MM.1S (cell line): ENCODE measurements at regions not wholly inside any gene's neighbourhood (a gene's known extent, or its start where the extent isn't known, plus 50 kb on each side); places are given as distances from the start of the nearest gene placed in this dataset.

Source experiments
- DNase-seq: peaks from one replicate; pipeline ENCODE4 v3.0.0-alpha.2; 2015
- H2AFZ ChIP-seq: fragments of 300-600 bp; sonication (generic); 2 replicates; pipeline ENCODE4 v1.6.0; 2016; ENCODE audit warnings: antibody characterized with exemption, low read length
- H3F3A ChIP-seq: fragments of 300-600 bp; sonication (generic); 2 replicates; pipeline ENCODE4 v1.6.1; 2016; ENCODE audit warnings: mild to moderate bottlenecking, antibody characterized with exemption, low read length, moderate library complexity, mixed read lengths; ENCODE audit not compliant: insufficient read depth
- H3K27ac ChIP-seq: fragments of 300-600 bp; sonication (generic); 2 replicates; pipeline ENCODE4 v1.5.1; 2016; ENCODE audit warnings: mild to moderate bottlenecking, low read length
- H3K27me3 ChIP-seq: fragments of 300-600 bp; sonication (generic); replicated peaks from 2 replicates; pipeline ENCODE4 v1.6.0; 2016; ENCODE audit warnings: low read length; ENCODE audit not compliant: insufficient read depth
- H3K36me3 ChIP-seq: fragments of 300-600 bp; sonication (generic); replicated peaks from 2 replicates; pipeline ENCODE4 v1.6.1; 2016; ENCODE audit warnings: mild to moderate bottlenecking, low read length, mixed read lengths; ENCODE audit not compliant: insufficient read depth
- H3K4me1 ChIP-seq: fragments of 300-600 bp; sonication (generic); 2 replicates; pipeline ENCODE4 v1.6.1; 2016; ENCODE audit warnings: low read length, mixed read lengths
- H3K4me2 ChIP-seq: fragments of 300-600 bp; sonication (generic); 2 replicates; pipeline ENCODE4 v1.6.0; 2016; ENCODE audit warnings: low read depth, low read length
- H3K4me3 ChIP-seq: fragments of 300-600 bp; sonication (generic); 2 replicates; pipeline ENCODE4 v1.5.1; 2016; ENCODE audit warnings: low read length, mixed read lengths
- H3K79me2 ChIP-seq: fragments of 300-600 bp; sonication (generic); 2 replicates; pipeline ENCODE4 v1.6.1; 2016; ENCODE audit warnings: mixed run types, low read length, mixed read lengths
- H3K9ac ChIP-seq: fragments of 300-600 bp; sonication (generic); 2 replicates; pipeline ENCODE4 v1.6.1; 2016; ENCODE audit warnings: low read length, mixed read lengths
- H3K9me2 ChIP-seq: fragments of 300-600 bp; sonication (generic); replicated peaks from 2 replicates; pipeline ENCODE4 v1.6.1; 2016; ENCODE audit warnings: mild to moderate bottlenecking, low read length, mixed read lengths; ENCODE audit not compliant: insufficient read depth
- H3K9me3 ChIP-seq: fragments of 300-600 bp; sonication (generic); replicated peaks from 2 replicates; pipeline ENCODE4 v1.6.1; 2016; ENCODE audit warnings: mild to moderate bottlenecking, low read length, mixed read lengths; ENCODE audit not compliant: insufficient read depth
- H4K20me1 ChIP-seq: fragments of 300-600 bp; sonication (generic); 2 replicates; pipeline ENCODE4 v1.6.1; 2016; ENCODE audit warnings: mild to moderate bottlenecking, low read length, moderate library complexity, mixed read lengths; ENCODE audit not compliant: insufficient read depth
- EZH2 ChIP-seq: fragments of 300-600 bp; sonication (generic); optimal IDR thresholded peaks from 2 replicates; pipeline ENCODE3; 2017; ENCODE audit warnings: low read depth, mild to moderate bottlenecking, antibody characterized with exemption, low read length, mixed read lengths
- EZH2phosphoT487 ChIP-seq: fragments of 300-600 bp; sonication (generic); IDR thresholded peaks from 2 replicates; pipeline ENCODE4 v1.6.1; 2018; ENCODE audit warnings: antibody characterized with exemption, low read length
- TF ChIP-seq, protein P1 (sequence below): fragments of 300-600 bp; sonication (generic); IDR thresholded peaks from 2 replicates; pipeline ENCODE4 v1.5.1; 2016; ENCODE audit warnings: antibody characterized with exemption, low read length, mixed read lengths

DNA sequence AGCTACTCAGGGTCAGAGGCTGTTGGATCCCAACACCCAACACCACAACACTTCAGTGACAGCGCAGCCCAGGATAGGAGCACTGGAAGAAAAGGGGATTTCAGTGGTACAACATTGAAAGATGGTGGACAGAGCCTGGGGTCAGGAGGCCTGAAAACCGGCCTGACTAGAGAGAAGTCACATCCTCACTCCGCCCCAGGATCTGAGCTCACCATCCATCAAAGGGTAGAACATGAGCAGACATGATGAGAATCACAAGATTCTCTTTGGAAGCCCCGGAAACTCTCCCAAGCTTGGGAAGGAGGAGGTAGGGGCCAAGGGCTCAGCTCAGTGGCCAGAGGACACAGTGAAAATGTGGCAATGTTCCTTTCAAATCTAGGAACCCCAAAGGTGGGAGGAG is 271.3 kb downstream of the NPHP4 start:
- no peak overlapping the region for H3K9ac ChIP-seq
- TF ChIP-seq EZH2 = no peak
- TF ChIP-seq EZH2phosphoT487 = no peak
- TF ChIP-seq, protein P1, sequence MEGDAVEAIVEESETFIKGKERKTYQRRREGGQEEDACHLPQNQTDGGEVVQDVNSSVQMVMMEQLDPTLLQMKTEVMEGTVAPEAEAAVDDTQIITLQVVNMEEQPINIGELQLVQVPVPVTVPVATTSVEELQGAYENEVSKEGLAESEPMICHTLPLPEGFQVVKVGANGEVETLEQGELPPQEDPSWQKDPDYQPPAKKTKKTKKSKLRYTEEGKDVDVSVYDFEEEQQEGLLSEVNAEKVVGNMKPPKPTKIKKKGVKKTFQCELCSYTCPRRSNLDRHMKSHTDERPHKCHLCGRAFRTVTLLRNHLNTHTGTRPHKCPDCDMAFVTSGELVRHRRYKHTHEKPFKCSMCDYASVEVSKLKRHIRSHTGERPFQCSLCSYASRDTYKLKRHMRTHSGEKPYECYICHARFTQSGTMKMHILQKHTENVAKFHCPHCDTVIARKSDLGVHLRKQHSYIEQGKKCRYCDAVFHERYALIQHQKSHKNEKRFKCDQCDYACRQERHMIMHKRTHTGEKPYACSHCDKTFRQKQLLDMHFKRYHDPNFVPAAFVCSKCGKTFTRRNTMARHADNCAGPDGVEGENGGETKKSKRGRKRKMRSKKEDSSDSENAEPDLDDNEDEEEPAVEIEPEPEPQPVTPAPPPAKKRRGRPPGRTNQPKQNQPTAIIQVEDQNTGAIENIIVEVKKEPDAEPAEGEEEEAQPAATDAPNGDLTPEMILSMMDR = no peak
- H3K27me3 ChIP-seq = peaks cover 88% of the 10 kb centered on the region
- no peak overlapping the region for H2AFZ ChIP-seq
- no peaks in the 10 kb centered on the region for H3K79me2 ChIP-seq
- no peaks in the 10 kb centered on the region for H4K20me1 ChIP-seq
- no peaks in the 10 kb centered on the region for H3K9me3 ChIP-seq
- no peak for DNase-seq
- H3K27ac ChIP-seq = no peak overlapping the region
- H3K36me3 ChIP-seq = no peaks in the 10 kb centered on the region
- H3K4me1 ChIP-seq = no peaks in the 10 kb centered on the region
- no peak overlapping the region for H3K4me3 ChIP-seq
- H3K9me2 ChIP-seq = no peaks in the 10 kb centered on the region
- H3F3A ChIP-seq = no peaks in the 10 kb centered on the region
- H3K4me2 ChIP-seq = no peak overlapping the region

- peaks cover 90% of the 10 kb centered on the region for H3K27me3 ChIP-seq
- TF ChIP-seq EZH2phosphoT487 (no peak), EZH2 (no peak)
- TF ChIP-seq, protein P1 = no peak
- no peak overlapping the region for H3K27ac ChIP-seq
- no peaks in the 10 kb centered on the region for H3K9me3 ChIP-seq
- H2AFZ ChIP-seq = no peak overlapping the region
- no peaks in the 10 kb centered on the region for H4K20me1 ChIP-seq
- DNase-seq = no peak
- no peak overlapping the region for H3K4me3 ChIP-seq
- H3K9me2 ChIP-seq = no peaks in the 10 kb centered on the region
- no peaks in the 10 kb centered on the region for H3K4me1 ChIP-seq
- H3K9ac ChIP-seq = no peak overlapping the region
- H3K36me3 ChIP-seq = no peaks in the 10 kb centered on the region
- no peaks in the 10 kb centered on the region for H3K79me2 ChIP-seq
- no peak overlapping the region for H3K4me2 ChIP-seq
- H3F3A ChIP-seq = no peaks in the 10 kb centered on the region
These were observed 271.7 kb downstream of the NPHP4 start for GRCh38 chr1:5720484-5720883.

DNA sequence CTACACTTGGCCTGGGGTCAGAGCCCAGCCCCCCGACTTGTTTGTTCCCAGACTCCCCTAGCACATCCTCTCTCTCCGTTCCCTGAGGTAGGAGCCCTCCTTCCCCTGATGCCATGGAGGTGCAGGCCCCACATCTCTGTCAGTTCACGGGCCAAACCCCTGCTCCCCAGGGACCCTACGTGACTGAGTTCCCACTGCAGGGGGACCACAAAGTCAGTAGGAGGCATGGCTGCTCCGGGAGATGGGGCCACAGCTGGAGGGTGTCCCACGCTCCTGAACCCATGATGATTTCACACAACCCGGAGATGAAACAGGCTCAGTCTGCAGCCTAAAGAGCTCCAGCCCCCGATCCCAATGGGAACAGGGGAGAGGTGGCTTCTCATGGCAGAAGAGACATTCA is 272.2 kb downstream of the NPHP4 start:
- Histone ChIP-seq H3K27me3 (peaks cover 89% of the 10 kb centered on the region), H3K9me3 (no peaks in the 10 kb centered on the region), H3K36me3 (no peaks in the 10 kb centered on the region), H3K4me2 (no peak overlapping the region), H3K9me2 (no peaks in the 10 kb centered on the region), H3K79me2 (no peaks in the 10 kb centered on the region), H3K27ac (no peak overlapping the region), H2AFZ (no peak overlapping the region), H3K9ac (no peak overlapping the region), H3K4me1 (no peaks in the 10 kb centered on the region), H3F3A (no peaks in the 10 kb centered on the region), H3K4me3 (no peak overlapping the region), H4K20me1 (no peaks in the 10 kb centered on the region)
- DNase-seq = no peak
- TF ChIP-seq, protein P1 = no peak
- TF ChIP-seq EZH2 (no peak), EZH2phosphoT487 (no peak)
